HG03520 (cell line): ENCODE measurements at regions not wholly inside any gene's neighbourhood (a gene's known extent, or its start where the extent isn't known, plus 50 kb on each side); places are given as distances from the start of the nearest gene placed in this dataset.

Experiments
- ATAC-seq: cut with Tn5 transposase; IDR thresholded peaks from one replicate; pipeline ENCODE4 v1.9.1; 2021; ENCODE audit warnings: mild to moderate bottlenecking, moderate library complexity; ENCODE audit not compliant: unreplicated experiment

DNA sequence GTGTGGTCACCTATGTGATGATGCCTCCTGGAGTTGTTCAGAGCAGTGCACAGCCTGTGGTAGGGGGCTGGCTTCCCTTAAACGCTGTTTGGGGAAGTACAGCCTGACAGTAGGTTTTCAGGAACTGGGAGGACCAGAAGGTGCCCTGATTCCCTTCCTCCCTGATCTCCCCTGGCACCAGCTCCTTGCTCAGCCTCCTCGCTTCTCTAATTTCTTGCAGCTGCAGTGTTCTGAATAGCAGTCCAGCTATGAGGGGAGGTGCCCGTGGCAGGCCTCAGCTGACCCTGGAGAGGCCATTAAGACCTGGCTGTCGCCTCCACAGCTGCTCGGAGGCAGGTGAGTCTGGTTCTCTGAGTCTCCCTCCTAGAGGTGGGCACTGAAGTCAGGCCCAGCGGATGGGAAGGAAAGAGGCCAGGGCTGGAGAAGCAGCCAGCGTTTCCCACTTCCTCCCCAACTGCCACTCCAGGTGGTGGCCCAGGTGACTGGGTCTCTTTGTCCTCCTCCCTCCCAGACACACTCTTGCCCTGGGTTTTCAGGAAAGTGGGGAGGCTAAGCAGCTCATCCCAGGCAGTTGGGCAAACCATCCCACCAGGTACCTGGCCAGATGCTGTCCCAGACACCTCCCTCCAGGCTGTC lies 52.0 kb upstream of the RPL11 start:
- ATAC-seq = no peak

- ATAC-seq = no peak
Measured at GRCh38 chr1:23638786-23639241, 52.8 kb upstream of the RPL11 start.

DNA sequence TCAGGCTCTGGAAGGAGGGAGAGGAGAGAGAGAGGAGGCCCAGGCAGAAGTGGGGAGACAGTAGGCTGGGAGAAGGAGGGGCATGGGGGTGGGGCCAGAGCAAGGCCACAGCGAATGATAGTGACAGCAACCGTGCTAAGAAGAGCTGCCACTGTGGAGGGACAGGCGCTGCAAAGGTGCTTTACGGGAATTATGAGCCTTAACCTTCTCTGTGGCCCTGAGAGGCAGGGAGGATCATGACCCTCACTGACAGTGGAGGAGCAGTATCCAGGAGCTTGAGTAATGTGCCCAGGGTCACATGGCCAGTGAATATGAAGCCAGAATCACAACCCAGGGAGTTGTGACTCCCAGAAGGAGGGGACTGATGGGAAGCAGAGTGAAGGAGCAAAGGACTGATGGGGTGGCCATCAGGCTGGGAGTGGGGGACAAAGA lies 53.4 kb upstream of the RPL11 start:
- no peak for ATAC-seq

DNA sequence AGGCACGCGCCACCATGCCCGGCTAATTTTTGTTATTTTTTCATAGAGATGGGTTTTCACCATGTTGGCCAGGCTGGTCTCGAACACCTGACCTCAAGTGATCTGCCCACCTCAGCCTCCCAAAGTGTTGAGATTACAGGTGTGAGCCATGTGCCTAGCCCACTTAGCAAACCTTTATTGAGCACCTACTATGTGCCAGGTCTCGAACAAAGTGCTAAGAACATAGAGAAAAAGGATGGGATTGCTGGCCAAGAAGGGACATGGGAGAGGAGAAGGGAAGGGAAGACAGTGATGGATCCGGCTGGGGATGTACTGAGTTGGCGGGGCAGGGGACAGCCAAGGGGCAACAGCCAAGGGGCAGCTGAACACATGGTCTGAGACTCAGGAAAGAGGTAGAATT lies 55.6 kb upstream of the RPL11 start:
- no peak for ATAC-seq

GRCh38 chr1:23634840-23635651 lies 56.6 kb upstream of the RPL11 start:
- ATAC-seq = no peak

DNA sequence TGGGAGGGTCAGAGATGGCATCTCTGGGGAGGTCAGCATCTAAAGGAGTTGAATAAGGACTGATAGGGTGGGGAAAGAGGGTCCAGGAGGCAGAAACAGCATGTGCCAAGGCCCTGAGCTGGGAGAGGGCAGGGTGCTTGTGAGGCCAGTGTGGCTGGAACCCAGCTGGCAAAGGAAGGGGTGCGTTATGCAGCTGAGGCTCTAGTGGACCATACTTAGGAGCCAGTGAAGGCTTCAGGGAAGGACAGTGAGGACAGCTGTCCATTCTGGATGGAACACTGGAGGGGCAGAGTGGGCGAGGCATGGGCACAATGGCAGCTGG lies 57.1 kb upstream of the RPL11 start:
- ATAC-seq = no peak

DNA sequence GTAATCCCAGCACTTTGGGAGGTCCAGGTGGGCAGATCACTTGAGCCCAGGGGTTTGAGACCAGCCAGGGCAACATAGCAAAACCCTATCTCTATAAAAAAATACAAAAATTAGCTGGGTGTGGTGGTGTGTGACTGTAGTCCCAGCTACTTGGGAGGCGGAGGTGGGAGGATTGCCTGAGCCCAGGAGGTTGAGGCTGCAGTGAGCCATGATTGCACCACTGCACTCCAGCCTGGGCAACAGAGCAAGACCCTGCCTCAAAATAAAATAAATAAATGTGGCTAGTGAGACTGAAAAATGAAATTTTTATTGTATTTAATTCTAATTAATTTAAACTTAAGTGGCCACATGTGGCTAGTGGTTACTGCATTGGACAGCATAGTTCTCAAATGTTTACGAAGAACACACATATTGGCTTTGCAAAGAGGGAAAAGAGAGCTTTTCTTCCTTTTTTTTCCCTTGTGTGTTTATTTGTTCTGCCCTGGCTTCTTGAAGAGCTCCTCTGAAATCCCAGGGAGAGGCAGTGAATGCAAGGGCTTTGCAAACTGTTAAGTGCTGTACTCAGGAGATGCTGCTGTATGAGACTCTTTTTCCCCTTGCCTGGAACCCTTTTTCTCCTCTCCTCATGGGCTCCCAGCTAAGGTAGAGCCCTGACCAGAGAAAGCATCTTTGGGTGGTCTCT lies 59.0 kb upstream of the RPL11 start:
- ATAC-seq = no peak

DNA sequence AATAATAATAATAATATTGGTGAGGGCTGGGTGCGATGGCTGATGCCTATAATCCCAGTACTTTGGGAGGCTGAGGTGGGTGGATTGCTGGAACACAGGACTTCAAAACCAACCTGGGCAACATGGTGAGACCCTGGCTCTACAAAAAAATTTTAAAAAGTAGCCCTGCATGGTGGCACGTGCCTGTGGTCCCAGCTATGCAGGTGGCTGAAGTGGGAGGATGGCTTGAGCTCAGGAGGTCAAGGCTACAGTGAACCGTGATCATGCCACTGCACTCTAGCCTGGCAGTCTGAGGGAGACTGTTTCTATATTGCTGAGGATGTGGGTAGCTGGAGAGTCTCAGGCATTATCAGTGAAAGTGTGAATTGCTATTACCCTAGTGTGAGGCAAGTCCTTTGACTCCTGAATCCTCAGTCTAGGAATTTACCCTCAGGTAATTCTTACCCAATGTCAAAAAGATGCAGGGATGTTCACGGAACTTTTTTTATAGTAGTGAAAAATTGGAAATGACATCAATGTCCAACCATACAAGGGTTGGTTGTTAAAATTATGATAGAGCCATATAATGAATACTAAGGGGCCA lies 61.8 kb upstream of the RPL11 start:
- no peak for ATAC-seq

GRCh38 chr1:23628951-23629387 lies 62.6 kb upstream of the RPL11 start:
- no peak for ATAC-seq

DNA sequence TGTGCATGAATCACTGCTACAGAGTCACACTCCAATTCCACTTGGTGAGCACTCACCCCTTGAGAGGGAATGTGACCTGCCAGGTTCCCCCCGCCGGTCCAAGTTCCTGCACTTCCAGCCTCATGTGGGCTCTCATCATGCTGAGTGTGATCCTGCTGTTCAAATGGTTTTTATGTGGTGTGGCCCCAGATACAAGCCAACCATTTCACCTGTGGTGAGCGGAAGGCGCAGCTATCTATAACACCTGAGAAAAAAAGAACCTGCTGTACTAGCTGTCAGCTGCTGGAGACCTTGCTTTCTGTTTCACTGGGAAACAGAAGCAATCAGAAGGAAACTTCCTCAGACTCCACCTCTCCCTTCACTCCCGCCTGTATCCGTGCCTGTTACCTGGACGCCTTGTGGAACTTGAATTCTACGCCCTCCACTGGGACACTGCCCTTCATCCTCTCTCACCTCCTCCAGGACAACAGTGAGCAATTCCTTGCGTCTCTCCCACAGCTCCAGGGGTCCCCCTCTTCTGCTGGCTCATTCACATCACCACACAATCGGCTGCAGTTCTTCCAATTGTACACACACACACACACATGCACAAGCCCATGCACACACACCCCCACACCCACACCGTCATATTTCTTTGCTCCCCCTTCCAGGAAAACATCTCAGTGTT lies 64.4 kb upstream of the RPL11 start:
- ATAC-seq = no peak

DNA sequence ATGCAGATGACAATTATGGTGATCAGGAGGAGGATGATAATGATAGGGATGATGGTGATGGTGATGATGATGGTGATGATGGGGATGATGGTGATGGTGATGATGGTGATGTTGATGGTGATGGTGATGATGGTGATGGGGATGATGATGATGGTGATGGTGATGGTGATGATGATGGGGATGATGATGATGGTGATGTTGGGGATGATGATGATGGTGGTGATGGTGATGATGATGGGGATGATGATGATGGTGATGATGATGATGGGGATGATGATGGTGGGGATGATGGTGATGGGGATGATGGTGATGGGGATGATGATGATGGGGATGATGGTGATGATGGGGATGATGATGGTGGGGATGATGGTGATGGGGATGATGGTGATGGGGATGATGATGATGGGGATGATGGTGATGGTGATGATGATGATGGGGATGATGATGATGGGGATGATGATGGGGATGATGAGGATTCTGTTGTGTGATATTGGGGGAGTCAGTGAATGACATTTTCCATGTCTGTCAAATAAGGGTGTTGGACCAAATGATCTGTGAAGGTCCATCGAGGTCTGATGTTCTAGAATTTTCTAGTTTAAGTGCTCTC lies 65.6 kb upstream of the RPL11 start:
- ATAC-seq = no peak

GRCh38 chr1:23625459-23625858 lies 66.1 kb upstream of the RPL11 start:
- no peak for ATAC-seq

- ATAC-seq = no peak
Measured at GRCh38 chr1:23624440-23624839, 65.1 kb upstream of the ID3 start.

GRCh38 chr1:23622284-23622683 lies 63.0 kb upstream of the ID3 start:
- no peak for ATAC-seq

GRCh38 chr1:23620605-23621004 lies 61.3 kb upstream of the ID3 start:
- ATAC-seq = no peak

DNA sequence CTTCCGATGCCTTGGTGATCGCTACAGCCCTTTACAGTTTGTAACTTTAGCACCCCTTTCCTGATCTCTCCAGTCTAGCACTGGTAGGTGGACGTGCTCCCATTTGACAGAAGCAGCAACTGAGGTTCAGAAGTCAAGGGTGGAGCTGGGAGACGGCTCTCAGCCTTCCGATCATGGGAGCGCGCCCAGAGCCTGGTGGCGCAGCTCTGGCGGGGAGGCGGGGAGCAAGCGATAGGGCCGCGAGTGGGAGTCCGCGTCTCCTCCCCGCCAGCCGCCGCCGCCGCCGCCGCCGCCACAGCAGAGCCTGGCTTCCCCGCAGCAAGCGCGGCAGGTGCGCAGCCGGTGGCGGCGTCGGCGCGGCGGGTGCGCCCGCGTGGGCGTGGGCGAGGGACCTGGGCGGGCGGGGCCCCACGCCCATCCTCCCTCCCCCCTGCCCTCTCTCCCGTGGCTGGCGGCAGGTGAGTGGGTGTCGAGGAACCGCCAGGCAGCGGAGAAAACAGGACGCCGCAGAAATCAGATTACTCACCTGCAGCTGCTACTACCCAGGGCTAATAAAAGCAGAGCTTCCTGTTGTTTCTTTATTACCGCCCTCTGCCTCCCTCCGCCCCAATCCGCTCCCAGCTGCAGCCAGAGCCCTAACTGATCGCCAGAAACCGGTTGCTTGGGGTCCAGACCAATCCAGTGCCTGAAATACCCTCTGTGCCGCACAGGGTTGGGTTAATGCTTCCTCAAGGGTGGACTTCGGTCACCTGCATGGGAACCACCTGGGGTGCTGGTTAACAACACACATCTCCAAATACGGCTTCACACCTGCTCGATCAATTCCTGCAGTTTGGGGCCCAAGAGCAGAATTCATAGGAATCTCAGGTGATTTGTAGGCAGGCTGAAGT lies 60.2 kb upstream of the ID3 start:
- ATAC-seq = peak; percentile 49

DNA sequence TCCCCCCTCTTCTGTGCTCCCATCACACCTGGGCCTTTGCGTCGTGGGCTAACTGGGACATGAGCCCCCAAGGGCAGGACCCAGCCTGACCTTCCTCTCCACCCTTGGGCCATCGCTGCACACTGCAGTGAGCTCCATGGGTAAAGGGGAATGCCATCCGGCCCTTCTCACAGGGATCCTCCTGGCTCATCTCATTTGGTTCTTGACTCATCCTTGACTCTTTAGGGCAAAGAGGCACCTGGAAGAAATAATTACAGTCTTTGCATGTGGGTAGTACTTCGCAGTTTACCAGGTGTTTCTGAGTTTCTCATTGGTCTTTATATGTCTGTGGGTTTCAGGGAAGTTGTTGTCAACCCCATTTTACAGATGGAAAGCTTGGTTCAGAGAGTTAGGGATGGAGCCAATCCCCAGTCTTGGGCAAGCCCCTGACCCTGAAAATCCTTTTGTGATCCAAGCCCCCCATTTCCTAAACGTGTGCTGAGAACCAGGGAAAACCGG lies 59.3 kb upstream of the ID3 start:
- ATAC-seq = no peak

- ATAC-seq = no peak
Measured at GRCh38 chr1:23617084-23617521, 57.8 kb upstream of the ID3 start.

GRCh38 chr1:23616292-23616824 lies 57.1 kb upstream of the ID3 start:
- no peak for ATAC-seq
